ENCODE measurements at regions not wholly inside any gene's neighbourhood (a gene's known extent, or its start where the extent isn't known, plus 50 kb on each side); places are given as distances from the start of the nearest gene placed in this dataset.

- H4K8ac ChIP-seq (ENCODE audit: extremely low read depth, insufficient read depth, low read length): no peak overlapping the region
- H3K23me2 ChIP-seq (ENCODE audit: low read depth, low read length): peaks cover 3% of the 10 kb centered on the region; the same call in 1 of the 2 replicates
- H3K23ac ChIP-seq (ENCODE audit: insufficient read length): no peak overlapping the region
- no peak overlapping the region for H2BK20ac ChIP-seq (ENCODE audit: low read length)
- peak overlapping the region; percentile 85; the same call in 1 of the 2 replicates for H2AFZ ChIP-seq (ENCODE audit: low read length)
- CTCF ChIA-PET (ENCODE audit: partially characterized antibody): no interaction called here
- H3K79me2 ChIP-seq (ENCODE audit: control insufficient read depth in 1 of 2, insufficient read depth in 2 of 2, low read length in 2 of 2): no peaks in the 10 kb centered on the region
- no peaks in the 10 kb centered on the region for H4K20me1 ChIP-seq (replicated peaks in 1 of 2; ENCODE audit: control insufficient read depth in 1 of 2, insufficient read depth in 2 of 2, low read length in 2 of 2)
- H3K27me3 ChIP-seq (replicated peaks in 1 of 4; ENCODE audit: control insufficient read depth in 3 of 4, extremely low read depth in 1 of 4, insufficient read depth in 3 of 4, low read length in 3 of 4): no peaks in the 10 kb centered on the region
- H3K4me1 ChIP-seq (replicated peaks in 1 of 4; ENCODE audit: control insufficient read depth in 3 of 4, insufficient read depth in 4 of 4, low read length in 3 of 4): no peaks in the 10 kb centered on the region
- no peak overlapping the region for H3K56ac ChIP-seq (replicated peaks; ENCODE audit: insufficient read length, low read depth, low read length)
- H3K14ac ChIP-seq (ENCODE audit: insufficient read length): no peak overlapping the region
- no peak overlapping the region for H2BK5ac ChIP-seq (ENCODE audit: low read depth, low read length)
- no peak overlapping the region for H4K91ac ChIP-seq (replicated peaks; ENCODE audit: insufficient read length, low read length)
- TF ChIP-seq HDAC6 (IDR thresholded peaks at IDR 0.05; ENCODE audit: low read depth, low read length) (no peak), TCF12 (IDR thresholded peaks at IDR 0.05; ENCODE audit: low read depth, low read length) (no peak), EP300 (IDR thresholded peaks at IDR 0.05; ENCODE audit: borderline replicate concordance in 1 of 2, low read depth in 2 of 2, low read length in 2 of 2) (no peak), SP1 (IDR thresholded peaks at IDR 0.05; ENCODE audit: low read depth, low read length) (no peak), JUND (IDR thresholded peaks at IDR 0.05; ENCODE audit: low read length) (no peak), RNF2 (IDR thresholded peaks at IDR 0.05; ENCODE audit: borderline replicate concordance, low read depth, low read length, missing control alignments, poor library complexity, severe bottlenecking) (no peak), PHF8 (conservative IDR thresholded peaks at IDR 0.05; ENCODE audit: low read depth, low read length) (no peak), E2F6 (IDR thresholded peaks at IDR 0.05) (no peak), BCL11A (IDR thresholded peaks at IDR 0.05; ENCODE audit: low read depth in 2 of 2, low read length in 2 of 2) (no peak), ASH2L (IDR thresholded peaks at IDR 0.05; ENCODE audit: low read length) (no peak), EGR1 (IDR thresholded peaks at IDR 0.05; ENCODE audit: borderline replicate concordance, low read depth, low read length) (no peak)
- H2AK5ac ChIP-seq (ENCODE audit: low read depth, low read length): no peak overlapping the region
- no peak overlapping the region for H3K27ac ChIP-seq (ENCODE audit: low read depth, low read length)
- no peak overlapping the region for H4K5ac ChIP-seq (ENCODE audit: insufficient read length, low read depth, low read length)
- H3K79me1 ChIP-seq (ENCODE audit: low read depth, low read length): no peaks in the 10 kb centered on the region
- H2BK15ac ChIP-seq (ENCODE audit: low read length): no peak overlapping the region
- DNase-seq (ENCODE audit: low read depth in 1 of 2, low spot score in 2 of 2) (no peak), FAIRE-seq (no peak)
- H3K4ac ChIP-seq (replicated peaks; ENCODE audit: insufficient read length, low read depth, low read length): no peak overlapping the region
- no peak overlapping the region for H2BK120ac ChIP-seq (replicated peaks; ENCODE audit: low read depth, low read length)
- no peaks in the 10 kb centered on the region for H3K36me3 ChIP-seq (ENCODE audit: control insufficient read depth in 2 of 4, insufficient read depth in 4 of 4, low read length in 3 of 4)
- H3K18ac ChIP-seq (ENCODE audit: extremely low read depth, low read length): no peak overlapping the region
- no peak overlapping the region; a peak in 1 of 4 replicates for H3K4me2 ChIP-seq (ENCODE audit: insufficient read depth in 1 of 2, low read depth in 2 of 2, low read length in 2 of 2)
- no peak overlapping the region for H2BK12ac ChIP-seq (ENCODE audit: low read depth, low read length)
- WGBS, 2 experiments (ENCODE audit: extremely low coverage in 1 of 2, insufficient coverage in 1 of 2, insufficient read length in 1 of 2, insufficient replicate concordance in 2 of 2, low coverage in 1 of 2, low lambda C conversion rate in 2 of 2, missing lambda C conversion rate in 1 of 2): 82% methylated on average over 2 of the region's 2 CpGs; no CpG with 5 or more reads in 1 of the 2 experiments
- H3K4me3 ChIP-seq (ENCODE audit: extremely low read depth in 1 of 4, insufficient read depth in 2 of 4, low read depth in 3 of 4, low read length in 4 of 4): no peak overlapping the region
- H3K9ac ChIP-seq (replicated peaks in 1 of 4; ENCODE audit: extremely low read depth in 1 of 4, low read depth in 3 of 4, low read length in 3 of 4): no peak overlapping the region
- POLR2A ChIA-PET (ENCODE audit: partially characterized antibody): no interaction called here
- H3K9me3 ChIP-seq (ENCODE audit: insufficient read depth in 2 of 2, low read depth in 1 of 2, low read length in 1 of 2): peaks cover 0 to 3% of the 10 kb centered on the region in 2 experiments; a peak in 1 of 4 replicates
Measured at GRCh38 chr7:69134316-69134715, 464.0 kb upstream of the AUTS2 start.

Data from H1 (cell line).